Loucy (cell line): ENCODE measurements at regions not wholly inside any gene's neighbourhood (a gene's known extent, or its start where the extent isn't known, plus 50 kb on each side); places are given as distances from the start of the nearest gene placed in this dataset.

Experiments
- EZH2phosphoT487 ChIP-seq: fragments of 200-600 bp; IDR thresholded peaks from 2 replicates; pipeline ENCODE4 v1.6.1; 2018; ENCODE audit warnings: antibody characterized with exemption, mild to moderate bottlenecking, moderate library complexity, borderline replicate concordance
- TF ChIP-seq, protein P1 (sequence below): fragments of 200-600 bp; sonication (generic); conservative IDR thresholded peaks from 2 replicates; pipeline ENCODE4 v1.5.1; 2014; ENCODE audit warnings: mild to moderate bottlenecking, antibody characterized with exemption, low read length

DNA sequence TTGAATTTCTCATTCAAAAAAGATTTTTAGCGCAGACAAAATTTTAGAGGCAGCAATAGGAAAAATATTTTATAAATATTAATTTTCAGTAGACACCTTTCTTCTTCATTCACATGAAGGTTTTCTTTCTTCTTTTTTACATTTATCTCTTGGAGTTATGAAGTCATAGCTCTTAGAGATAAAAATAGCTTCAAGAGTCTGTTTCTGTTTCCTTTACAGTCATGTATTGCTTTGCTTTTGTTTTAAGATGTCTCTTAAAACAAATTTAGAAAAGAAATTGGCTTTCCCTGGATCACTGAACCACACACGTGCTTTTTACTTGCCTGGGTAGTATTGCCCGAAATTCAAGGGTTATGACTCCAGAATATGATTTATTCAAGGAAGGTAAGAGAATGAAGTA is 369.9 kb upstream of the LRRC7 start:
- no peak for TF ChIP-seq EZH2phosphoT487
- TF ChIP-seq, protein P1, sequence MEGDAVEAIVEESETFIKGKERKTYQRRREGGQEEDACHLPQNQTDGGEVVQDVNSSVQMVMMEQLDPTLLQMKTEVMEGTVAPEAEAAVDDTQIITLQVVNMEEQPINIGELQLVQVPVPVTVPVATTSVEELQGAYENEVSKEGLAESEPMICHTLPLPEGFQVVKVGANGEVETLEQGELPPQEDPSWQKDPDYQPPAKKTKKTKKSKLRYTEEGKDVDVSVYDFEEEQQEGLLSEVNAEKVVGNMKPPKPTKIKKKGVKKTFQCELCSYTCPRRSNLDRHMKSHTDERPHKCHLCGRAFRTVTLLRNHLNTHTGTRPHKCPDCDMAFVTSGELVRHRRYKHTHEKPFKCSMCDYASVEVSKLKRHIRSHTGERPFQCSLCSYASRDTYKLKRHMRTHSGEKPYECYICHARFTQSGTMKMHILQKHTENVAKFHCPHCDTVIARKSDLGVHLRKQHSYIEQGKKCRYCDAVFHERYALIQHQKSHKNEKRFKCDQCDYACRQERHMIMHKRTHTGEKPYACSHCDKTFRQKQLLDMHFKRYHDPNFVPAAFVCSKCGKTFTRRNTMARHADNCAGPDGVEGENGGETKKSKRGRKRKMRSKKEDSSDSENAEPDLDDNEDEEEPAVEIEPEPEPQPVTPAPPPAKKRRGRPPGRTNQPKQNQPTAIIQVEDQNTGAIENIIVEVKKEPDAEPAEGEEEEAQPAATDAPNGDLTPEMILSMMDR = no peak
